ENCODE measurements at regions not wholly inside any gene's neighbourhood (a gene's known extent, or its start where the extent isn't known, plus 50 kb on each side); places are given as distances from the start of the nearest gene placed in this dataset.
A peak's percentile ranks its signal among the peaks of the same experiment; 100 is the strongest.

DNA sequence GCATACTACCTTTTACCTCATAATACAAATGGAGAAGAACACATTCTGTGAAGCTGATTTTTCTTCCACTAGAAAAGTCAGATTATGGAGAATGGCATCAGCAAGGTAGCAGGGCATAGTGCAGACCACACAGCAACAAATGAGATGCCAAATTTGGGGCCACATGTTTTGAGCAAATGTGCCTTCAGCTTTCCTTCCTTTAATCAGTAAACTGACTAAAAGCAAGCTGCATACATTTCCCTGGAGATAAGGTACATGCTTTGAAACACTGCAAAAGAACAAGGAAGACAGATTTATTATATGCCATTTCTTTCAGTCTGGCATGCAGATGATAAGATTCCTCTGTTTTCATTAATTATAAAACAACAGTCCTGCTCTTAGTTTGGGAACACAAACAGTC, 67.1 kb upstream of the GUCY1A1 start:
- H3K4me3 Mint-ChIP-seq, result no peak overlapping the region
- H3K27ac Mint-ChIP-seq, result no peak overlapping the region
- no peaks in the 10 kb centered on the region for H3K36me3 Mint-ChIP-seq (ENCODE audit: low read depth)
- no peaks in the 10 kb centered on the region for H3K9me3 Mint-ChIP-seq
- no peaks in the 10 kb centered on the region for H3K4me1 Mint-ChIP-seq (ENCODE audit: low read depth)
- H3K27me3 Mint-ChIP-seq (ENCODE audit: low read depth), result peaks cover 6% of the 10 kb centered on the region

GRCh38 chr4:155599085-155599484, 67.6 kb upstream of the GUCY1A1 start:
- Mint-ChIP-seq H3K36me3 (ENCODE audit: low read depth) (no peaks in the 10 kb centered on the region), H3K27ac (no peak overlapping the region), H3K4me1 (ENCODE audit: low read depth) (no peaks in the 10 kb centered on the region), H3K27me3 (ENCODE audit: low read depth) (peaks cover 6% of the 10 kb centered on the region), H3K4me3 (no peak overlapping the region), H3K9me3 (no peaks in the 10 kb centered on the region)

GRCh38 chr4:155597933-155598451, 68.7 kb upstream of the GUCY1A1 start:
- peaks cover 6% of the 10 kb centered on the region for H3K27me3 Mint-ChIP-seq (ENCODE audit: low read depth)
- H3K27ac Mint-ChIP-seq, result no peak overlapping the region
- H3K9me3 Mint-ChIP-seq, result no peaks in the 10 kb centered on the region
- H3K36me3 Mint-ChIP-seq (ENCODE audit: low read depth), result no peaks in the 10 kb centered on the region
- H3K4me3 Mint-ChIP-seq, result no peak overlapping the region
- no peaks in the 10 kb centered on the region for H3K4me1 Mint-ChIP-seq (ENCODE audit: low read depth)

DNA sequence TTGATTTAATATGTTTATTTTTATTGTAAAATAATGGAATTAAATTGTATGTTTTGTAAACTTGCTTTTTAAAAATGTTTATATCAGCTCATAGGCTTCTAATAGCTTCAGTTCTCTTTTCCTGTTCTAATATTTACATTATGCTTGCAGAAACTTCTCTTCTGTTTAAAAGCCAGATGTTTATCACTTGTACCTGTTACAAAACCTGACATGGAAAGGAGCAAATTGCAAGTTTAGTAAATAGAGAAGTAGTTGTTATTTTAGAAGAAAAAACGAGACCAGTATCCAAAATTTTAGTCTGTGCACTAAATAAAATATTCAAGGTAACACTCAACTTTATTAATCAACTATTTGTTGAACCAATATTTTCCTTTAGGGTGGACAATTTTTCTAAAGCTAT, 69.4 kb upstream of the GUCY1A1 start:
- Mint-ChIP-seq H3K4me3 (no peak overlapping the region), H3K9me3 (no peaks in the 10 kb centered on the region), H3K36me3 (ENCODE audit: low read depth) (no peaks in the 10 kb centered on the region), H3K27me3 (ENCODE audit: low read depth) (peaks cover 6% of the 10 kb centered on the region), H3K4me1 (ENCODE audit: low read depth) (no peaks in the 10 kb centered on the region), H3K27ac (no peak overlapping the region)

GRCh38 chr4:155593793-155594192, 72.9 kb upstream of the GUCY1A1 start:
- Mint-ChIP-seq H3K9me3 (no peaks in the 10 kb centered on the region), H3K4me1 (ENCODE audit: low read depth) (no peaks in the 10 kb centered on the region), H3K36me3 (ENCODE audit: low read depth) (no peaks in the 10 kb centered on the region), H3K27me3 (ENCODE audit: low read depth) (peaks cover 6% of the 10 kb centered on the region), H3K27ac (no peak overlapping the region), H3K4me3 (no peak overlapping the region)

GRCh38 chr4:155592938-155593297, 73.7 kb upstream of the GUCY1A1 start:
- no peak overlapping the region for H3K27ac Mint-ChIP-seq
- H3K4me3 Mint-ChIP-seq, result no peak overlapping the region
- H3K9me3 Mint-ChIP-seq, result no peaks in the 10 kb centered on the region
- peaks cover 6% of the 10 kb centered on the region for H3K27me3 Mint-ChIP-seq (ENCODE audit: low read depth)
- H3K36me3 Mint-ChIP-seq (ENCODE audit: low read depth), result no peaks in the 10 kb centered on the region
- no peaks in the 10 kb centered on the region for H3K4me1 Mint-ChIP-seq (ENCODE audit: low read depth)

GRCh38 chr4:155592179-155592937, 74.3 kb upstream of the GUCY1A1 start:
- Mint-ChIP-seq H3K36me3 (ENCODE audit: low read depth) (no peaks in the 10 kb centered on the region), H3K4me3 (no peak overlapping the region), H3K27ac (no peak overlapping the region), H3K9me3 (no peaks in the 10 kb centered on the region), H3K4me1 (ENCODE audit: low read depth) (no peaks in the 10 kb centered on the region), H3K27me3 (ENCODE audit: low read depth) (peaks cover 6% of the 10 kb centered on the region)

- Mint-ChIP-seq H3K9me3 (no peaks in the 10 kb centered on the region), H3K36me3 (ENCODE audit: low read depth) (no peaks in the 10 kb centered on the region), H3K4me1 (ENCODE audit: low read depth) (no peaks in the 10 kb centered on the region), H3K4me3 (no peak overlapping the region), H3K27me3 (ENCODE audit: low read depth) (peaks cover 6% of the 10 kb centered on the region), H3K27ac (no peak overlapping the region)
Measured at GRCh38 chr4:155591738-155592143, 74.9 kb upstream of the GUCY1A1 start.

GRCh38 chr4:155590796-155591585, 75.7 kb upstream of the GUCY1A1 start:
- no peaks in the 10 kb centered on the region for H3K9me3 Mint-ChIP-seq
- no peak overlapping the region for H3K4me3 Mint-ChIP-seq
- H3K4me1 Mint-ChIP-seq (ENCODE audit: low read depth), result no peaks in the 10 kb centered on the region
- H3K27me3 Mint-ChIP-seq (ENCODE audit: low read depth), result peaks cover 6% of the 10 kb centered on the region
- no peaks in the 10 kb centered on the region for H3K36me3 Mint-ChIP-seq (ENCODE audit: low read depth)
- no peak overlapping the region for H3K27ac Mint-ChIP-seq

DNA sequence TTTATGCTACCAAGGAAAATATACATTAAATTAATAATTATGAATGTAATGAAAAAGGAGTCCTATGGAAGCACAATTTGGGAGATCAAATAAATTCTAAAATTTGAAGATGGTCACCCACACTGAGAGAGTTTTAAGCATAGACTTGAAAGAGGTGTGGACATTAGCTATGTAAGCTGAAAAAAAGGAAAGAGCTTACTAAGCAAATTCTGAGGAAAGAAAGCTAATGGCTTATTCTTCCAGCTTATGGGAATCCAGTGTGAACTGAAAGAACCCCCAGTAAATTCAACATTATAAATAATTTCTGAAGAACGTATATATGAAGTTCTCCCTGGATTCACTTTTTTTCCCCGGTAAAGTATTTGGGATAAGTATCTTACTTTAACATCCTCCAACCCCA, 78.2 kb upstream of the GUCY1A1 start:
- Mint-ChIP-seq H3K4me3 (no peak overlapping the region), H3K27me3 (ENCODE audit: low read depth) (peaks cover 6% of the 10 kb centered on the region), H3K36me3 (ENCODE audit: low read depth) (no peaks in the 10 kb centered on the region), H3K4me1 (ENCODE audit: low read depth) (peaks cover 3% of the 10 kb centered on the region), H3K27ac (no peak overlapping the region), H3K9me3 (peaks cover 2% of the 10 kb centered on the region)

DNA sequence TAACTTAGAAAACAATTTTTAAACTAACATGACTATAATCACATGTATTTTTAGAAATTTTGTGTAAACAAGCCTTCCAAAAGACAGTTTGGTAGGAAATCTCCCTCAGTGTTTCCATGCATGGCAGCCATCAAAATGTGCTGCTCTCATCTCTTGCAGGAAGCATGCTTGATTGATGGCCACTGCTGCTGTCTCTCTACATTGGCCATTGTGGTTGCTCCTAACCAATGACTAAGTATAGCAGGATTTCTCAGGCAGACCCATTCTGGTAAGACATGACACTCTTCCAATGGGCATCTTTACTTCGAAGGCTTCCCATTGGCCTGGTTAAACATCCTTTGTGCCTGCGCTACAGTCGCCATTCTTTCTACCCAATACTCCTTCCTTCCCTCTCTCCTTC, 78.9 kb upstream of the GUCY1A1 start:
- Mint-ChIP-seq H3K9me3 (peaks cover 6% of the 10 kb centered on the region), H3K36me3 (ENCODE audit: low read depth) (no peaks in the 10 kb centered on the region), H3K27me3 (ENCODE audit: low read depth) (peaks cover 6% of the 10 kb centered on the region), H3K4me3 (no peak overlapping the region), H3K4me1 (ENCODE audit: low read depth) (peaks cover 10% of the 10 kb centered on the region), H3K27ac (no peak overlapping the region)

DNA sequence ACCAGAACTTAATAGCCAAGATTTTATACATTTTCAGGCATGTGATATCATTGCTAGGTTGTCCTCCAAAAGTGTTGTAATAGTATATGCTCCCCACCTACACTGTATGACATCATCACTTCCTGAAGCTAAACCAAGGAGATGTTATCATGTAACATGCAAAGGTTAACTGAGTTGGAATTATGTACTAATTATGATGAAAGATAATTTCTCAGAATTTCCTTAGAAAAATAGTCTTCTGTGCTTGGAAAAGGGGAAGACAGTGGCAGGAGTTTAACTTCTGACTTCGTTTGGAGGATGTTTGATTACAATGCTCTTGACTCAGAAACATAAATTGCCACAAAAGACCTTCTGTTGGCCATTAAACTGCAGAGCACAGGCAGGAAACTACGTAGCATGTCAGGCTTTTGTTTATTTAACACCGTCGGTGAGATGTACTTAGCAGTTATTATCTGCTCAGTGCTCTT, 83.6 kb upstream of the GUCY1A1 start:
- no peaks in the 10 kb centered on the region for H3K27me3 Mint-ChIP-seq (ENCODE audit: low read depth)
- peaks cover 11% of the 10 kb centered on the region for H3K4me1 Mint-ChIP-seq (ENCODE audit: low read depth)
- no peaks in the 10 kb centered on the region for H3K36me3 Mint-ChIP-seq (ENCODE audit: low read depth)
- peaks cover 6% of the 10 kb centered on the region for H3K9me3 Mint-ChIP-seq
- H3K4me3 Mint-ChIP-seq, result peak overlapping the region; percentile 62
- peak overlapping the region; percentile 77 for H3K27ac Mint-ChIP-seq

- no peak overlapping the region for H3K27ac Mint-ChIP-seq
- H3K27me3 Mint-ChIP-seq (ENCODE audit: low read depth), result no peaks in the 10 kb centered on the region
Measured at GRCh38 chr4:155582041-155582440, 84.6 kb upstream of the GUCY1A1 start.

GRCh38 chr4:155578726-155579370, 87.8 kb upstream of the GUCY1A1 start:
- peaks cover 11% of the 10 kb centered on the region for H3K4me1 Mint-ChIP-seq (ENCODE audit: low read depth)
- no peak overlapping the region for H3K4me3 Mint-ChIP-seq
- H3K27me3 Mint-ChIP-seq (ENCODE audit: low read depth), result peaks cover 4% of the 10 kb centered on the region
- H3K36me3 Mint-ChIP-seq (ENCODE audit: low read depth), result no peaks in the 10 kb centered on the region
- H3K27ac Mint-ChIP-seq, result no peak overlapping the region
- H3K9me3 Mint-ChIP-seq, result peaks cover 6% of the 10 kb centered on the region

More at GRCh38 chr4:155582041-155582440, 84.6 kb upstream of the GUCY1A1 start:
- Mint-ChIP-seq H3K9me3 (peaks cover 6% of the 10 kb centered on the region), H3K36me3 (ENCODE audit: low read depth) (no peaks in the 10 kb centered on the region), H3K4me1 (ENCODE audit: low read depth) (peaks cover 11% of the 10 kb centered on the region), H3K4me3 (no peak overlapping the region)

All from T-helper 1 cell treated with Interleukin-12 subunit alpha and Interleukin-12 subunit beta and Interleukin-4 antibody, amounts not matched to agents 30 μg/mL and 1 μg/mL, for 36 hours (primary cell).